AG10803 (cell line): ENCODE measurements at regions not wholly inside any gene's neighbourhood (a gene's known extent, or its start where the extent isn't known, plus 50 kb on each side); places are given as distances from the start of the nearest gene placed in this dataset.

Experiments
- DNase-seq: peaks from one replicate; pipeline ENCODE4 v3.0.0; 2010; ENCODE audit warnings: low read depth
- H3K4me3 ChIP-seq: 2 replicates; pipeline ENCODE4 v1.5.1; 2011; ENCODE audit warnings: mild to moderate bottlenecking, low read length, control low read depth
- TF ChIP-seq, protein P1 (sequence below): conservative IDR thresholded peaks from 2 replicates; pipeline ENCODE4 v1.5.1; 2011; ENCODE audit warnings: mild to moderate bottlenecking, low read length, control low read depth, inconsistent platforms

DNA sequence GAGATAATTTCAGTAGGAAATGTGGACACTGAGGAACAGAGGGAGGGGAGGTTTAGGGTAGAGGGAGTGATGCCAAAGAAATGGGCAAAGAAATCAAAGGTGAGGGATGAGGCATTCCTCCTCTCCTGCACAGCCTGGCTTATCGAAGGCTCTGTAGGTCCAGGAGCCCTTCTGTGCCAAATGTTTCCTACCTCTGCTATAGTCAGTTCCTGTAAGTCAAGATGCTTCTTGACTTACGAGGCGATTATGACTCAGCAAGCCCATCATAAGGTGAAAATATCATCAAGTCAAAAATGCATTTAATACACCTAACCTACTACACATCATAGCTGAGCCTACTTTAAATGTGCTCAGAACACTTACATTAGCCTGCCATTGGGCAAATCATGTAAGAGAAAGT lies 60.0 kb upstream of the ARHGAP24 start:
- DNase-seq, result no peak
- TF ChIP-seq, protein P1, sequence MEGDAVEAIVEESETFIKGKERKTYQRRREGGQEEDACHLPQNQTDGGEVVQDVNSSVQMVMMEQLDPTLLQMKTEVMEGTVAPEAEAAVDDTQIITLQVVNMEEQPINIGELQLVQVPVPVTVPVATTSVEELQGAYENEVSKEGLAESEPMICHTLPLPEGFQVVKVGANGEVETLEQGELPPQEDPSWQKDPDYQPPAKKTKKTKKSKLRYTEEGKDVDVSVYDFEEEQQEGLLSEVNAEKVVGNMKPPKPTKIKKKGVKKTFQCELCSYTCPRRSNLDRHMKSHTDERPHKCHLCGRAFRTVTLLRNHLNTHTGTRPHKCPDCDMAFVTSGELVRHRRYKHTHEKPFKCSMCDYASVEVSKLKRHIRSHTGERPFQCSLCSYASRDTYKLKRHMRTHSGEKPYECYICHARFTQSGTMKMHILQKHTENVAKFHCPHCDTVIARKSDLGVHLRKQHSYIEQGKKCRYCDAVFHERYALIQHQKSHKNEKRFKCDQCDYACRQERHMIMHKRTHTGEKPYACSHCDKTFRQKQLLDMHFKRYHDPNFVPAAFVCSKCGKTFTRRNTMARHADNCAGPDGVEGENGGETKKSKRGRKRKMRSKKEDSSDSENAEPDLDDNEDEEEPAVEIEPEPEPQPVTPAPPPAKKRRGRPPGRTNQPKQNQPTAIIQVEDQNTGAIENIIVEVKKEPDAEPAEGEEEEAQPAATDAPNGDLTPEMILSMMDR, result no peak
- no peak overlapping the region for H3K4me3 ChIP-seq

DNA sequence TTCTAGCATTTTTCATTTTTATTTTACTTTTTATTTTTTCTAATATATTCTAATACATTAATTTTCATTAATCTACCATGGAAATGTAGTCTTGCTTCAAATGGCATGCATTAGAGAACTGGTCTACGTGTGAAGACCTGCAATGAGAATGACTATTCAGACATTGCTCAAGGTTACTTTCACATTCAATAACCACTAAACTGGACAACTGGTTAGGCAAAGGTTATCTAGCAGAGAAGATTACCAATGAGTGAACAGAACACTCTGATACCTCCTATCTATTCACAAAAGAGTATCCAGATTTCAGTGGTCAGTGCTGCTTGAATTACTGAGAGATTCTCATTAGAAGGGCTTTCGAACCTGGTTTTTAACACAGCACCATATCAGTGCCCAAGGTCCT lies 58.9 kb upstream of the ARHGAP24 start:
- no peak overlapping the region for H3K4me3 ChIP-seq
- DNase-seq, result no peak
- TF ChIP-seq, protein P1, result no peak

DNA sequence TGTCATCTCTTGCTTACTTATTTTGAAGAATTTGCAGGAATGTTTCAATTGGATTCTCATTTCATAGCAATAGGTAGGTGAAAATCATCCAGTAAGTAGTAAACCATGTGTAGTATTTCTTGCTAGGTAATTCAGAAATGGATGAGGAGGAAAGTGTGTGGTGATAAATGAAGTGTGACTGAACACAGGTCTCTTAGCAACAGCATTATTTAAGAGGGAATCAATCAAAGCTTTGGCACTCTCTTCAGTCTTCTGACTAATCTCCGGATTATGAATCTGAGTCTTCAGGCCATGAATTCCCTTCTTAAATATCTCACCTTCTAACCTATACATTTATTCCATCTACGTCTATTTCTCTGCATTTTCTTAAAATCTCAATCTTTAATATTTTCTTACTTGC lies 55.8 kb upstream of the ARHGAP24 start:
- no peak overlapping the region for H3K4me3 ChIP-seq
- no peak for DNase-seq
- TF ChIP-seq, protein P1, result no peak

DNA sequence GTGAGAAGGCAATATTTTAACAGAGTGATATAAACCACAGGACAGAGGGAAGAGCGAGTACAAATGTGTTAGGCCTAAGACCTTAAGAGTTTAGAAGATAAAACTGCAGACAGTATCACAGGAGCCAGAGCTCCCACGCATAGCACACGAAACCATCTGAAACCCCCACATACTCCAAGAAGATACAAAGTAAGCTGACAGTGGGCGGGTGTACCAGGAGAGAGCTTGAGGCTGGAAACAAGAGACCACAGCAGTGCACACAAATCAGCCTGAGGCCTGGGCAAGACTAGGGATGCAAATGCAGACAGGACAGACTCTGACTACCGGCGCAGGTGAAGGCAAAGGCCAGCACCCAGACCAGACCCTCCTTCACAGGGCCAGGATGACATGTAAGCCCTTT lies 54.1 kb upstream of the ARHGAP24 start:
- no peak overlapping the region for H3K4me3 ChIP-seq
- no peak for DNase-seq
- TF ChIP-seq, protein P1, result no peak

DNA sequence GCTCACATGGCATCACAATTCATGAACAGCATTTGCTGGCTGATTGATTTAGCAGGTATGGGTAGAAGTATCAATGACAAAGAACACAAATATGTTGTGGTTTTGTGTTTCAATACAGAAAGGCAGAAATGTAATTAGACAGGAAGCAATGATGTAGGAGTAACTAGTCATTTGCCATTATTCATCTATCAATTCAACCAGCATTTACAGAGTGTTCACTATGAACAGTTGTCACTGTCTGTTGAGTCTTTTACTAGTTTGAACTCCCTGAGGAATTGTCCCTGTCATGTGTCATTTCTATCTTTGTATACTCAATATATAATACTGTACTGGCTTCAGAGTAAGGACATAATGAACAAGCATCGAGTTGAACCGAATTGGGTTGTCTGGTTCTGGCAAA lies 51.5 kb upstream of the ARHGAP24 start:
- peak; percentile 9 for DNase-seq
- TF ChIP-seq, protein P1, result no peak
- H3K4me3 ChIP-seq, result no peak overlapping the region
